NCI-H1436 treated with DMSO at 0.1 percent for 48 hours (cell line): ENCODE measurements at regions not wholly inside any gene's neighbourhood (a gene's known extent, or its start where the extent isn't known, plus 50 kb on each side); places are given as distances from the start of the nearest gene placed in this dataset.
"Not testable (repeated sequence)": the region's sequence is repeated elsewhere in the genome, so short reads cannot be mapped to it uniquely, and the experiment has no call there.

Source experiments
- DNase-seq: peaks from one replicate; lab custom pipeline; 2025; lab: John Stamatoyannopoulos, UW

DNA sequence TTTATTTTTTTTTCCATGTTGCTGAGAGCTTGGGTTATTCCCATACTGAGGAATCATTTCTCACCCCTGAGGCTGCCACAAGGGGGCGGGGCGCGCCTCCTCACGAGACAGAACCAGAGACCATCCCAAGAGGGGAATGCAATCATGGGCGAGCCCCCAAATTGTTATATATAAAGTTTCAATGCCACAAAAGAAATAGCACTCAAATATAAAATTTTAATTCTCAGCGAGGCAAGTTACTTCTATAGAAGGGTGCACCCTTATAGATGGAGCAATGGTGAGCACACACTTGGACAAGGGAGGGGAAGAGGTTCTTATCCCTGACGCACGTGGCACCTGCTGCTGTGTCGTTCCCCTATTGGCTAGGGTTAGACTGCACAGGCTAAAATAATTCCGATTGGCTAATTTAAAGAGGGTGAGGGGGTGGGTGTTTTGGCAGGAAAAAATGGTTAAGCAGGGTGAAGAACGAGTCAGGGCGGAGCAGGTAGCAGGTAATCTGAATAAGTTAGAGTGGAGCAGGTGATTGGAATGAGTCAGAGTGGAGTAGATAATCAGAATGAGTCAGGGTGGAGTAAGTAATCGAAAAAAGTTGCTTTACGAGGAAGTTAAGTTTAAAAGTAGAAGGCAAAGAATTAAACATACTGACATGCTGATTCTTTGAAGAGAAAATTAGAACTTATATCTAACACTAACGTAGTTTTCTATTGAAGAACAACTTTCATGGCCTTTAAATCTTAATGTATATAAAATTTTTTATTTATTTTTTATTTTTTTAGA, 177.5 kb downstream of the MTCL1 start:
- no peak for DNase-seq

DNA sequence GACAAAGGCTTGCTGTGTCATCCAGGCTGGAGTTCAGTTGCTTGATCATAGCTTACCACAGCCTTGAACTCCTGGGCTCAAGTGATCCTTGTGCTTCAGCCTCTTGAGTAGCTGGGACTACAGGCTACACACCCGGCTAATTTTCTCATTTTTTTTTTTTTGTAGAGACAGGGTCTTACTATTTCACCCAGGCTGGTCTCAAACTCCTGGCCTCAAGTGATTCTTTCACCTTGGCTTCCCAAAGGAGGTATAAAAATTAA, 178.0 kb downstream of the MTCL1 start:
- DNase-seq = no peak

DNA sequence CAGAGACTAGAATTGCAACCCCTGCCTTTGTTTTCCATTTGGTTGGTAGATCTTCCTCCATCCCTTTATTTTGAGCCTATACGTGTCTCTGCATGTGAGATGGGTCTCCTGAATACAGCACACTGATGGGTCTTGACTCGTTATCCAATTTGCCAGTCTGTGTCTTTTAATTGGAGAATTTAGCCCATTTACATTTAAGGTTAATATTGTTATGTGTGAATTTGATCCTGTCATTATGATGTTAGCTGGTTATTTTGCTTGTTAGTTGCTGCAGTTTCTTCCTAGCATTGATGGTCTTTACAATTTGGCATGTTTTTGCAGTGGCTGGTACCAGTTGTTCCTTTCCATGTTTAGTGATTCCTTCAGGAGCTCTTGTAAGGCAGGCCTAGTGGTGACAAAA, 182.5 kb downstream of the MTCL1 start:
- DNase-seq = not testable (repeated sequence)

DNA sequence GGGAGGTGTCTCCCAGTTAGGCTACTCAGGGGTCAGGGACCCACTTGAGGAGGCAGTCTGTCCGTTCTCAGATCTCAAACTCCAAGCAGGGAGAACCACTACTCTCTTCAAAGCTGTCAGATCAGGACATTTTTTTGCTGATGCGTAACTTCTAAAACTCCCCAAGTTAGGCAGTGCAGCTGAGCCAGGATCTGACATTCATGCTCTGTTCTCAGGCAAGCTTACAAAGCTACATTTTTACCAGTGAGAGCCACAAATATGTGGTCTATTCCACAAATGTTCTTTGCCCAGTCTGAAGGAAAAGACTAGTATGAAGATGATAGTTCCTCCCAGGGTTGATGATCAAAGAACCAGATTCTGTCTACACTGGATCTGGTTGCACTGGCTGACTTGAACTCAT, 184.1 kb downstream of the MTCL1 start:
- no peak for DNase-seq

DNA sequence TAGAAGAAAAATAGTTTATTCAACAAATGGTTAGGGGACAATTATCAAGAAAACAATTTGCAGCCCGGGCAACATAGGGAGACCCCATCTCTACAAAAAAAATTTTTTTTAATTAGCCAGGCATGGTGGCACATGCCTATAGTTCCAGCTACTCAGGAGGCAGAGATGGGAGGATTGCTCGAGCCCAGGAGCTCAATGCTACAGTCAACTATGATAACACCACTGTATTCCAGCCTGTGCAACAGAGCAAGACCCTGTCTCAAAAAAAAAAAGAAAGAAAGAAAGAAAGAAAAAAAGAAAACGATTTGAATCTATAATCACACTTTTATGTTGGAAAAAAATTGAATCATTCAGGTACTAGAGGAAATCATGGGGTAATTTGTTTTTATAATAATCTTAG, 185.1 kb downstream of the MTCL1 start:
- DNase-seq = not testable (repeated sequence)

DNA sequence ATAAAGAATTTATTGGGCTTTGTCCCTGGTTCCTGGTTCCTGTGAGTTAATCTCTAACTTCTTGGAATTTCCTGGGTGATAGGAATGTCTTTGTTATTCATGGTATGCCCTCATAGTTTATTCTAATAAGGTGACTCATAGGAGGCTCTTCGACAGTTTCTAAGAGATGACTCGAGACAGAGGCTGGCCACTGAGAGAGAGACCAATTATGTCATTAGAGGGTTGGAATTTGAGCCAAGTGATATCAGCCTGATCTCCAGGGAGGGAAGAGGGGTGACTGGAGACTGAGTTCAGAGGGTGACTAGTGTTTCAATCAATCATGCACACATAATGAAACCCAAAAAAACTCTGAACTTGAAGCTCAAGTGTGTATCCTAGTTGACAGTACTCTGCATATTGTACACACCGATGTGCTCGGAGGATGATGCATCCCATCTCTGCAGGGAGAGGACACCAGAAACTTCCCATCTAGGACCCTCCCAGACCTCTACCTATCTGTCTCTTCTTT, 185.7 kb downstream of the MTCL1 start:
- peak; percentile 4 for DNase-seq

DNA sequence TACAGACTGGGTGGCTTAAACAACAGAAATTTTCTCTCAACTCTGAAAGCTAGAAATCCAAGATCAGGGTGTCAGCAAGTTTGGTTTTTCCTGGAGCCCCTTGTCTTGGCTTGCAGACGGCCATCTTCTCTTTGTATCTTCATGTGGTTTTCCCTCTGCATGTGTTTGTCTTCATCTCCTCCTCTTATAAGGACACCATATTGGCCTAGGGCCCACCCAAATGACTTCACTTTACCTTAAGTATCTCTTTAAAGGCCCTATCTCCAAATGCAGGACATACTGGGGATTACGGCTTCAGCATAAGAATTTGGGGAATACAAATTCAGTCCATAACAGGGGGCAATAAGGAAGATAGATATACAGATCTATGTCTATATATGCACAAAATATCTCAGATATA, 187.9 kb downstream of the MTCL1 start:
- no peak for DNase-seq

DNA sequence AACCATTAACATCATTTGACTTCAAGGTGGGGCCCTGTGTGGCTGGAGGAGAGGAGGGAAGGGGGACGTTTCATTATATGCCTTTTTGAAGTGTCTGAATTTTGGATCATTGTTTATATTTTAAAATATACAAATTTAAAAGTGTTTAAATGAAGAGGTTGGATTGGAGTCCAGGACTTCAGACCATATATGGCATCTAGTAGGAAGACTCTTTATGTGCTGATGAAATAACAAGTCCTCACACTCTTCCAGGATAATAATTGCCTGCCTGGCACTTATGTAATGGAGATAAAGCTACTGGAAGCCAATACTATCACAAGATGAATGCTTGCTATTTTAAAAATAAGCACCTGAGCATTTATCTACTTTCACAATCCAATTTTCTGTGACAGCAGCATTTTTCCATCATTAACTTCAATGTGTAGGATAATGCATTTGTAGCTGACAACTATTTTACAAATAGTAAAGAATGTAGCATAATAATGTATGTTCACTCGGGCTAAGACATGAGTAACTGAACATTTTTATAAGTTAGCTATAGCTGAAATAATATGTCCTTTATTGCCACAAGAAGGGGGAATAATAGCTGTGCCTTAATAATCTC, 188.4 kb downstream of the MTCL1 start:
- no peak for DNase-seq

DNA sequence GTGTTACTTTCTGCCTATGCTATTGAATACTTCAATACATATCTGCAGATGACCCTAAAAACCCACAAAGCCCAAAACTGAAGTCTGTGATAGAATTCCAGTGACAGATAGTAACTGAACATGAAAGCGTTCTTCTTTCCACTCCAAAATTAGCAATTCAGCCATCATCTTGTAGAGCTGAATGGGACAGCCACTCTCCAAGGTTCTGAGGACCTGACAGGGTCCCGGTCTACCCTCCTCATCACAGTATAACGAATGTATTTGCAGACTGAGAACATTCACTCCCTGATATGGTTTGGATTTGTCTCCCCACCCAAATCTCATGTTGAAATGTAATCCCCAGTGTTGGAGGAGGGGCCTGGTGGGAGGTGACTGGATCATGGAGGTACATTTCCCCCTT, 189.5 kb downstream of the MTCL1 start:
- DNase-seq = no peak

DNA sequence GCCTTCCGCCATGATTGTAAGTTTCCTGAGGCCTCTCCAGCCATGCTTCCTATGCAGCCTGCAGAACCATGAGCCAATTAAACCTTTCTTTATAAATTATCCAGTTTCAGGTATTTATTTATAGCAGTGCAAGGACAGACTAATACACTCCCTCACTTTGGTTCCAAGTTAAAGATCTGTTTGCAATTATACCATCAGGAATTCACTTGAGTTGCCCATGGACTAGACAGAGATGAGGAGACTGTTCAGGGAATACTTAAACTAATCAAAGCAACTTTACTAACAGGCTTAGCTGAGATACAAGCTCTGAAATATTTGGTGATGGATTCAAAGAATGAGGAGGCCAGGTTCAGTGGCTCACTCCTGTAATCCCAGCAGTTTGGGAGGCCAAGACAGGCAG, 190.0 kb downstream of the MTCL1 start:
- no peak for DNase-seq

DNA sequence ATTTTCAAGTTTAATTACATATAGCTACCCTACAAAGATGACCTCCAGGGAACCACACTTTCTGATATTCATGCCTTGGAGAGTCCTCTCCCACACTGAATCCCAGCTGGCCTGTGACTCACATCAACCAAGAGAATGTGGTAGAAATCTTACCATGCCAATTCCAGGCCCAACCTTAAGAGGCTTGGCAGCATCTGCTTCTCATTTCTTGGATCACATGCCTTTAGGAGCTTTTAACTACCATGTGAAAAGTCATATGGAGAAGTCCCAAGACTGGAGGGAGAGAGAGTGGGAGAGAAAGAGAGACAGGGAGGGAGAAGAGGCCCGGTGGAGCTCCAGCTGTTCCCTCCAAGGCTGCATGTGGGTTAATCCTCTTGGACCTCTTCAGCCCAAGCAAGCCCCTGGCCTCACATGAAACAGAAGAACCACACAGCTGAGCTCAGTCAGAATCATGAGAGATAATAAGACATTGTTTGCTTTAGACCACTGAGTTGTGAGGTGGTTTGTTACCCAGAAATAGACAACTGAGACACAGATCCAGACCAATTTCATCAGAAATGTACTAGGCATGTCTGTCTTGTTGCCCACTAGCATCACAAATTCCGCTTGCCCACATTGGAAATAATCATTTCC, 190.7 kb downstream of the MTCL1 start:
- DNase-seq = no peak

DNA sequence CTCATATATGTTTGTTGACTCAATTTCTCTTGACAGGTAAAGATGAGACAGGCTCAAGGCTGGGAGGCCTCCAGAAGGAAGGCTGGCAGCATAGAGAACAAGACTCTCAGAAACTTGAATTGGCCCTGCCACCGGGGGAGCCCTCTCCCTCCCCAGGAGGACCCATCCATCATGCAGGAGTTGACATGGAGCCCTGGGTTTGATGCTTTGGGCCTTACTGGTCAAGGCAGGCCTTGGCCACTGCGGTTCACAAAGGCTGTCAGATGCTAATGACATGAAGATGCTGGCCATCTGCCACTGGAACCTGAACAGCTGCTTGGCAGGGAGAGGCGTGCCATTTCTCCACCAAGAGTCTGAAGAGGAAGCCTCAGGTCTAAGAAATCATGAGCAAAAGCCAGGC, 193.6 kb downstream of the MTCL1 start:
- DNase-seq = no peak

DNA sequence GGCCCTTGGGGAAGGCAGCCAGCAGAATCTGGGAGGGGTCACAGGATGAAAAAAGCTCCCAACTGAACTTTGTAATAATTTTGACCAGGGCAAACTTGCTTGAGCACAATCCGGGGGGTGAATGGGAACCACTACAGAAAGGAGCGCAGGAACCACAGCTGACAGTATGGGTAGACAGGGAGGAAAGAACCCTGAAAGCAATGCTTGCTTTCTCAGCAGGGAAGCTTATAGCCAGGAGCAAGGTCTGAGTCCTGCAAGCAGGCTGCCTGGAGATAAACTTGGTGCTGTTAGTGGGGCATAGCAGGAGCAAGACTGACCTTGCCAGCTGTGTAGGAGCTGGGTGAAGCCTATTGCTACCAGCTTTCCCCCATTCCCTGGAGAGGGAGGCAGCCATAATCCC, 195.2 kb downstream of the MTCL1 start:
- DNase-seq = no peak

DNA sequence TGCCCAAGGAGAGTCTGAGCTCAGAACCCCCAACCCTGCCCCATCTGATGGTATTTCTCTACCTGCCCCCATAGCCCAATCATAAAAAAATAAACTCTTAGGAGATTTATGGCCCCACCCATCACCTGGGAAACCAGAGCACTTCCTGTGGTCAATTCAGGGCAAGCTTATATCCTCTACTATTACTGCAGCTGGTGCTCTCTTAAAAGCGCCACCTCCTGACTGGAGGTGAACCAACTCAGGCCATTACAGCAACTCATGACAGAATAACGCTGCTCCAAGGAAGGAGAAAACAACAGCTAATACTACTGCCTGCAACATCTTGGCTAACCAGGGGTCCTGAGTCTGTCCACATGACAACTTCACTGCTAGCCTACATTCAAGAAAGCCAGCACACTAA, 195.7 kb downstream of the MTCL1 start:
- DNase-seq = no peak

DNA sequence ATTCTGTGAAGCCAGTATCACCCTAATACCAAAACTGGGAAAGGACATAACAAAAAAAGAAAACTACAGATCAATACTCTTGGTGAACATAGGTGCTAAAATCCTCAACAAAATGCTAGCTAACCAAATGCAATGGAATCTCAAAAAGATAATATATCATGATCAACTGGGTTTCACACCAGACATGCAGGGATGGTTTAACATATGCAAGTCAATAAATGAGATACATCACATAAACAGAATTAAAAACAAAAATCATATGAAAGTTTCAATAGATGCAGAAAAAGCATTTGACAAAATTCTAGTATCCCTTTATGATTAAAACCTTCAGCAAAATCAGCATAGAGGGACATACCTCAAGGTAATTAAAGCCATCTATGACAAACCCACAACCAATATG, 198.2 kb upstream of the NDUFV2 start:
- DNase-seq = no peak

DNA sequence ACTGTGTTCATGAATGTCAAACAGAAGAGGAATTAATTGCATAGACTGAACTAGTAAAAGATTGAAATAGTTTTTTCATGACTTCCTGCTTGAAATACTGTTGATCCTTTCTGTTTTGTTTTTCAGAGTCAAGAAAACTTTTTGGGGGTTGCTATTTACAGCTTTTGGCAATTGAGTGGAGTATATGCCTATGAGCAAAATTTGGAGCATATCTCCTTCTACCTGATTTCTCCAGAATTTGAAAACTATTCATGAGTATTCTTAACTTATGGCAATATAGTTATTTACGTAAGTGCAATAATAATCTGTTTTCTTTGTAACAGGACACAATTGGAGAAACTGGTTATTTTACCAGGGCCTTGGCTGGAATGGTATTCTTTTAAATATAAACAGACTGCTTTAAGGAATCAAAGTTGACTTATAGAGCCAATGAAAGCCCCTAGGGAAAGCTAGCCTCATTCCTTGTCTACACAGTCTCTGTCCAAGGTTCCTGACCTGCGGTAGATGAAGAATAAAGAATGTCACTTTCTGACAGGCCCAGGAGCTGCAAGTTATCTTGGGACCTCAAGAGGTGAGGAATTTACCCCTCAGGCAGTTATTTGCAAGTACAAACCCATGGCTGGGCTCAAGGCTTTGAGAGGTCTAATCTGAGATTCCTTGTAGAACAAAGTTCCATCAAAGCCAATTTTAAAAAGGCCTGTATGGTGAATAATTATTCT, 193.5 kb upstream of the NDUFV2 start:
- no peak for DNase-seq

DNA sequence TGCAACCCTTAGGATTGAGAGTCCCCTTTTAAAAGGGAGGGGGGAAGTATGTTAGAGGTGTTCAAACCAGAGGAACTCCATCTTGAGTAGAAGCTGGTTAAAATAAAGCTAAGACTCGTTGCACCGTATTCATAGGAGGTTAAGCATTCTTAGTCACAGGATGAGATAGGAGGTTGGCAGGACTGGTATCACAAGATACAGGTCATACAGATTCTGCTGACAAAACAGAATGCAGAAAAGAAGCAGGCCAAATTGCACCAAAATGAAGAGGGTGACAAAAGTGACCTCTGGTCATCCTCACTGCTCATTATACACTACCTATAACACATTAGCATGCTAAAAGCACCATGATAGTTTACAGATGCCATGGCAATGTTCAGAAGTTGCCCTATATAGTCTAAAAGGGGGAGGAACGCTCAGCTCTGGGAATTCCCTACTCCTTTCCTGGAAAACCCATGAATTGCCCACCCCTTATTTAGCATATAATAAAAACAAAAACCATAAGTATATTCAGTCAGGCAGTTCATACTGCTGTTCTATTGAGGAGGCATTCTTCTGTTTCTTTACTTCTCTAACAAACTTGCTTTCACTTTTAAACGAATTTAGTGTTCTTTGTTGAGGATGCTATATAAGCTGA, 192.2 kb upstream of the NDUFV2 start:
- DNase-seq = no peak

DNA sequence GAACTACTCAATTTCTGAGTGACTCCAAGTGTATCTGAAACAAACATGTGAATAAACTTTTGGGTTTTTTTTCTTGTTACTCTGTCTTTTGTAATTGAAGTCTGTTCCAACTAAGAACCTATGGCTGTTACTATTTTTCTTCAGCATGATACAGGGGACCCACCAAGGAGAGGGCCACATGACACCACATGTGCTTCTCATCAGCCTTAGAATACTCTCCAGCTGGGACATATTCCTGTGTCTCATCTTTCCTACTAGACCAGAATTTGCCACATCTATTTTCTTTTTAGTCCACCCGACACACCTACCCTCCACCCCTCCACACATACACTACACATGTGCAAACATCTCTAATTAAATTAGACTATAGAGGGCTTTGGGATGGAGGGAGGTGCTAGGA, 191.7 kb upstream of the NDUFV2 start:
- no peak for DNase-seq

DNA sequence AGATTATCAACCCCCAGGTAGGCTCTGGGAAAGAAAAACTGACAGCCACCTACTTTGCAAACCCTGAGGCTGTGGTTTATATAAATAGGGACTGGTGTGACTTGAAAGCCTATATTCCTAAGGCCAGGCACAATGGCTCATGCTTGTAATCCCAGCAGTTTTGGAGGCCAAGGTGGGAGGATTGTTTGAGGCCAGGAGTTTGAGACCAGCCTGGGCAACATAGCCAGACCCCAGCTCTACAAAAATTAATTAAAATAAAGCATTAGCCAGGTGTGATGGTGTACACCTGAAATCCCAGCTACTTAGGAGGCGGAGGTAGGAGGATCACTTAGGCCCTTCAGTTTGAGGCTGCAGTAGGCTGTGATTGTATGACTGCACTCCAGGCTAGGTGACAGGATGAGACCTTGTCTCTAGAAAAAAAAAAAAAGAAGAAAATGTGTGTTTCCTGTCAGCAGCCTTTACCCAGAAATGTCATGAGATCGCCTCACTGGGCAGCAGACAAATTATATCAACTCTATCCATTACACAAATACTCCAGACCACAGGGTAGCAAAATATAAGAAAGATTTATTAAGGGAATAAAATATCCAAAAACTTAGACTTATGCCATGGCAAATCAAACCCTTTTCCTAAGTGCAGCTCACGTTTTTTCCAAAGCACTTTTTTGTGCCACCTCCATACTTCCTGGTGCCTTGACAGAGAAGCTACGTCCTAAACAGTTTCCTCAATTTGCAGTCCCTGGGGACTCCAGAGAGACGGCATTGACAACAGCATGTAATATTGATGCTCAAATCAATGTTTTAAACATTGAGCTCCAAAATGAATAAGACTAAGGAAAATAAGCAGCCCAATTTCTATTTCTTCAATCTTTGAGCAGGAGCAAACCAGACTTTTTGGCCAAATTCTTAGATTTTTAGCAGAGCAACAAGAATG, 190.8 kb upstream of the NDUFV2 start:
- no peak for DNase-seq

DNA sequence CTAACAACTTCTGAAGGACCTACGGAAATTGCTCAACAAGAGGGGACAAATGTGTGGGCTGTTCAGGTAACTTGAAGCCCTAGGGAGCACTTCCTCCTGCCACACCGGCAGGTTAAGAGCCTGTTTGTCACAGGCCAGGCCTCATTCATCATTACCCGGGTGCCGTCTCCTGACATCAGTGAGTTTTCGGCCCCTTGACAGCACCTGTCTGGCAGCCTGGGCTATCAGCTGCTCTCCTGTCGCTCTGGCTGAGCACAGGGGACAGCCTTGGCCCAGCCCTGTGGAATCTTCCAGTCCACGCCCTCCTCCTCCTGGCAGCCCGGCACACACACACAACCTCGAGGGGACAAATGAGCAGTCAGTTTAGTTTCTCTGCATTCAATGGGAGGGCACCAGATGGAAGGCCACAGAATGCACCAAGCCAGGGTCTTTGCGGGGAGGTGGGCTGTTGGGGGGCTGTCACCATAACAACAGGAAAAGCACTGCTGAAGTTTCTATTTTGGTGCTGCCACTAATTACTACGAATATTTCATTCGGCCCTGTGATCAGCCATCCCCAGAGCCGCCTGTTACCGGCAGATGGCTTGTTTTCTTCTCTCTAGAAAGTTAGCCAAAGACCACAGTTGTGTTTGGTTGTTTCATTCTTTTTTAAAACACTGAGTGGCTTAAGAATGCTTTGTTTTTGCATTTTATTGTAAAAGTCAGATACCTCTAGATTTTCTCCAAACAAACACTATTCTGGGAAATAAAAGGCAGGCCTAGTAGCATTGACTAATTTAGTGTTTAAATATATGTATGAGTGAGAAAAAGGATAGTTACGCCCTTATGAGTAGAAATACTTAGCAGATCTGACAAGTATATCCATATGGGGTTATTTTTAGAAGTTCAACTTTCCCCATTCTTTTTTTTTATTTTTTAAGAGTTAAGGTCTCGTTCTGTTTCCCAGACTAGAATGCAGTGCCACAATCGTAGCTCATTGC, 189.9 kb upstream of the NDUFV2 start:
- DNase-seq = no peak
